Ishikawa (cell line): ENCODE measurements at regions not wholly inside any gene's neighbourhood (a gene's known extent, or its start where the extent isn't known, plus 50 kb on each side); places are given as distances from the start of the nearest gene placed in this dataset.

Source experiments
- CEBPB ChIP-seq: IDR thresholded peaks from 2 replicates; pipeline ENCODE4 v1.6.1; 2012
- CREB1 ChIP-seq: IDR thresholded peaks from 2 replicates; pipeline ENCODE4 v1.6.1; 2012; ENCODE audit warnings: low read depth
- EGR1 ChIP-seq: IDR thresholded peaks from 2 replicates; pipeline ENCODE4 v1.6.1; 2012
- EP300 ChIP-seq: IDR thresholded peaks from 2 replicates; pipeline ENCODE4 v1.6.1; 2012; ENCODE audit warnings: borderline replicate concordance
- NFIC ChIP-seq: IDR thresholded peaks from 2 replicates; pipeline ENCODE4 v1.6.1; 2012
- TAF1 ChIP-seq: IDR thresholded peaks from 2 replicates; pipeline ENCODE4 v1.6.1; 2012; ENCODE audit warnings: low read depth, mild to moderate bottlenecking
- TCF12 ChIP-seq: IDR thresholded peaks from 2 replicates; pipeline ENCODE4 v1.6.1; 2012; ENCODE audit warnings: low read depth
- YY1 ChIP-seq: IDR thresholded peaks from 2 replicates; pipeline ENCODE4 v1.6.1; 2012; ENCODE audit warnings: low read depth
- ZBTB7A ChIP-seq: IDR thresholded peaks from 2 replicates; pipeline ENCODE4 v1.6.1; 2012; ENCODE audit warnings: low read depth
- TF ChIP-seq, protein P1 (sequence below): IDR thresholded peaks from 2 replicates; pipeline ENCODE4 v1.6.1; 2012; ENCODE audit warnings: low read depth, mild to moderate bottlenecking
- TF ChIP-seq, protein P2 (sequence below): IDR thresholded peaks from 2 replicates; pipeline ENCODE4 v1.6.1; 2012

DNA sequence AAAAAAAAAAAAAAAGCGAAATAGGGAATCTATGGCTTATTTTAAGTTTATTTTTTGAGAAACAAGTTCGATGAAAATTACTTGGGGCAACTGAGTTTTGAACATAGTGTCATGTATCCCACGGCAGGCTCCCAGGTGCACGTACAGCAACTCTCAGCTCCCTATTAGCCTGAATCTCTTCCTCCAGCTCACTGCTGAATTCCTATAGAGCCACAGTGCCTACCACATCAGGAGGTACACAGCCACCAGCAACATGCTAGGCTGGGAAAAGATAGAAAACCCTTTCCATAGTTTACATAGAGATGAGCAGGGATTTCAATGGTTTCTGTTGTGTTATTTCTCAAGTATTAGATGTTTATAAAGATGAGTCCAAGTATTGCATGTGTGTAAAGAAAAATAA is 115.9 kb upstream of the RGMB start:
- TF ChIP-seq YY1 = no peak
- no peak for TF ChIP-seq TCF12
- no peak for TF ChIP-seq ZBTB7A
- TF ChIP-seq NFIC = no peak
- TF ChIP-seq CEBPB = no peak
- TF ChIP-seq EGR1 = no peak
- no peak for TF ChIP-seq EP300
- TF ChIP-seq, protein P1, sequence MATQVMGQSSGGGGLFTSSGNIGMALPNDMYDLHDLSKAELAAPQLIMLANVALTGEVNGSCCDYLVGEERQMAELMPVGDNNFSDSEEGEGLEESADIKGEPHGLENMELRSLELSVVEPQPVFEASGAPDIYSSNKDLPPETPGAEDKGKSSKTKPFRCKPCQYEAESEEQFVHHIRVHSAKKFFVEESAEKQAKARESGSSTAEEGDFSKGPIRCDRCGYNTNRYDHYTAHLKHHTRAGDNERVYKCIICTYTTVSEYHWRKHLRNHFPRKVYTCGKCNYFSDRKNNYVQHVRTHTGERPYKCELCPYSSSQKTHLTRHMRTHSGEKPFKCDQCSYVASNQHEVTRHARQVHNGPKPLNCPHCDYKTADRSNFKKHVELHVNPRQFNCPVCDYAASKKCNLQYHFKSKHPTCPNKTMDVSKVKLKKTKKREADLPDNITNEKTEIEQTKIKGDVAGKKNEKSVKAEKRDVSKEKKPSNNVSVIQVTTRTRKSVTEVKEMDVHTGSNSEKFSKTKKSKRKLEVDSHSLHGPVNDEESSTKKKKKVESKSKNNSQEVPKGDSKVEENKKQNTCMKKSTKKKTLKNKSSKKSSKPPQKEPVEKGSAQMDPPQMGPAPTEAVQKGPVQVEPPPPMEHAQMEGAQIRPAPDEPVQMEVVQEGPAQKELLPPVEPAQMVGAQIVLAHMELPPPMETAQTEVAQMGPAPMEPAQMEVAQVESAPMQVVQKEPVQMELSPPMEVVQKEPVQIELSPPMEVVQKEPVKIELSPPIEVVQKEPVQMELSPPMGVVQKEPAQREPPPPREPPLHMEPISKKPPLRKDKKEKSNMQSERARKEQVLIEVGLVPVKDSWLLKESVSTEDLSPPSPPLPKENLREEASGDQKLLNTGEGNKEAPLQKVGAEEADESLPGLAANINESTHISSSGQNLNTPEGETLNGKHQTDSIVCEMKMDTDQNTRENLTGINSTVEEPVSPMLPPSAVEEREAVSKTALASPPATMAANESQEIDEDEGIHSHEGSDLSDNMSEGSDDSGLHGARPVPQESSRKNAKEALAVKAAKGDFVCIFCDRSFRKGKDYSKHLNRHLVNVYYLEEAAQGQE = no peak
- TF ChIP-seq CREB1 = no peak
- TF ChIP-seq, protein P2, sequence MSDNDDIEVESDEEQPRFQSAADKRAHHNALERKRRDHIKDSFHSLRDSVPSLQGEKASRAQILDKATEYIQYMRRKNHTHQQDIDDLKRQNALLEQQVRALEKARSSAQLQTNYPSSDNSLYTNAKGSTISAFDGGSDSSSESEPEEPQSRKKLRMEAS = no peak
- TF ChIP-seq TAF1 = no peak
